HepG2 (cell line): ENCODE measurements at regions not wholly inside any gene's neighbourhood (a gene's known extent, or its start where the extent isn't known, plus 50 kb on each side); places are given as distances from the start of the nearest gene placed in this dataset.
A peak's percentile ranks its signal among the peaks of the same experiment; 100 is the strongest.

Experiments used
- ATAC-seq: fragments of 200-7000 bp; cut with Tn5 transposase; 3 replicates; pipeline ENCODE4 v1.9.1; 2020; ENCODE audit warnings: mild to moderate bottlenecking, moderate library complexity
- BruUV-seq: library from RNA; stranded (reverse); fragments of 400-500 nt; replicated peaks from 2 replicates; lab custom pipeline; 2021; lab: Mats Ljungman, UMichigan
- CTCF ChIA-PET: fragments of 300-600 bp; formaldehyde crosslinking; extraction: SDS; loops from one replicate; lab custom pipeline; 2021; ENCODE audit warnings: low total read pairs, inconsistent platforms, low intra/inter-chr PET ratio; lab: Yijun Ruan, JAX
- POLR2A ChIA-PET: fragments of 350-600 bp; sonication (Branson Sonifier 250); formaldehyde crosslinking; loops from one replicate; lab custom pipeline; 2020; ENCODE audit warnings: antibody characterized with exemption, inconsistent platforms; lab: Yijun Ruan, JAX
- DNase-seq: peaks from one replicate; pipeline ENCODE4 v3.0.0-alpha.2; 2015; ENCODE audit warnings: low spot score
- FAIRE-seq: peaks from 3 replicates; lab custom pipeline; 2011; peaks lifted over from hg19 to GRCh38; lab: Jason Lieb, UNC
- H2AFZ ChIP-seq: one replicate; pipeline ENCODE4 v1.6.1; 2011; ENCODE audit warnings: low read length, inconsistent platforms
- H3K27ac ChIP-seq: fragments of 300-600 bp; 3 replicates; pipeline ENCODE4 v1.8.0; 2011; ENCODE audit warnings: mixed run types, mild to moderate bottlenecking, mixed read lengths, low read length, inconsistent platforms; ENCODE audit not compliant: insufficient read depth; ENCODE audit errors: extremely low read length
- H3K27me3 ChIP-seq, 2 experiments: fragments of 200-600 bp in 1 of 2; 2 replicates in 1 of 2; 3 replicates in 1 of 2; pipeline versions ENCODE4 v1.6.0 to v1.8.0; 2011; ENCODE audit warnings: low read length in 2 of 2, mild to moderate bottlenecking in 2 of 2, moderate library complexity in 2 of 2, inconsistent platforms in 1 of 2; ENCODE audit not compliant: insufficient read depth in 2 of 2, control insufficient read depth in 1 of 2
- H3K36me3 ChIP-seq, 2 experiments: fragments of 200-600 bp in 1 of 2; replicated peaks in 1 of 2; 2 replicates in 1 of 2; 3 replicates in 1 of 2; pipeline versions ENCODE4 v1.5.1 to v1.8.0; 2011; ENCODE audit warnings: low read length in 2 of 2, inconsistent platforms in 1 of 2; ENCODE audit not compliant: insufficient read depth in 2 of 2, control insufficient read depth in 1 of 2
- H3K4me1 ChIP-seq: 2 replicates; pipeline ENCODE4 v1.5.1; 2012; ENCODE audit warnings: low read length, inconsistent platforms; ENCODE audit not compliant: insufficient read depth
- H3K4me2 ChIP-seq: 2 replicates; pipeline ENCODE4 v1.6.0; 2011; ENCODE audit warnings: low read depth, low read length, inconsistent platforms
- H3K4me3 ChIP-seq, 3 experiments: fragments of 200-600 bp in 1 of 3; sonication (generic), shearing (Covaris generic) in 1 of 3; replicated peaks in 1 of 3; 2 replicates each; pipeline ENCODE4 v1.5.1; 2011 to 2016; ENCODE audit warnings: low read length in 3 of 3, inconsistent platforms in 2 of 3, low read depth in 2 of 3, mild to moderate bottlenecking in 2 of 3, control low read depth in 1 of 3, mixed read lengths in 1 of 3; ENCODE audit not compliant: insufficient read depth in 1 of 3
- H3K79me2 ChIP-seq: one replicate; pipeline ENCODE4 v1.6.1; 2011; ENCODE audit warnings: low read length, inconsistent platforms; ENCODE audit not compliant: insufficient read depth
- H3K9ac ChIP-seq: 2 replicates; pipeline ENCODE4 v1.6.0; 2011; ENCODE audit warnings: mild to moderate bottlenecking, low read depth, low read length, inconsistent platforms; ENCODE audit not compliant: insufficient read depth
- H3K9me3 ChIP-seq: 2 replicates; pipeline ENCODE4 v1.5.1; 2012; ENCODE audit warnings: mild to moderate bottlenecking, low read length
- H4K20me1 ChIP-seq: 2 replicates; pipeline ENCODE4 v1.6.0; 2011; ENCODE audit warnings: inconsistent platforms, mild to moderate bottlenecking, low read length, moderate library complexity; ENCODE audit not compliant: insufficient read depth
- ATM ChIP-seq: fragments of 450-650 bp; IDR thresholded peaks from 2 replicates; pipeline ENCODE4 v1.7.1; 2017; ENCODE audit warnings: mild to moderate bottlenecking, borderline replicate concordance
- GFI1 ChIP-seq: sonication (generic); formaldehyde crosslinking; IDR thresholded peaks from 2 replicates; pipeline ENCODE4 v1.5.0; 2020; ENCODE audit warnings: missing genetic modification reagents, mild to moderate bottlenecking, borderline replicate concordance
- MAFF ChIP-seq: IDR thresholded peaks from 2 replicates; pipeline ENCODE4 v1.6.1; 2011; ENCODE audit warnings: low read depth, low read length, improper control_type of control experiment
- MAFK ChIP-seq, 2 experiments: IDR thresholded peaks in 1 of 2; conservative IDR thresholded peaks in 1 of 2; 2 replicates each; pipeline ENCODE4 v1.6.1; 2011; ENCODE audit warnings: improper control_type of control experiment in 2 of 2, low read length in 2 of 2
- NRL ChIP-seq: sonication (generic); formaldehyde crosslinking; IDR thresholded peaks from 2 replicates; pipeline ENCODE4 v1.5.0; 2020; ENCODE audit warnings: missing genetic modification reagents, mild to moderate bottlenecking, moderate library complexity, borderline replicate concordance
- ZBTB7A ChIP-seq: sonication (generic); formaldehyde crosslinking; IDR thresholded peaks from 2 replicates; pipeline ENCODE4 v1.8.0; 2022; ENCODE audit warnings: mild to moderate bottlenecking, missing genetic modification reagents
- ZNF382 ChIP-seq: sonication (generic); formaldehyde crosslinking; IDR thresholded peaks from 2 replicates; pipeline ENCODE4 v1.5.0; 2020; ENCODE audit warnings: missing genetic modification reagents, mild to moderate bottlenecking, borderline replicate concordance
- WGBS: methylation state at CpG from one replicate; pipeline ENCODE4 v1.1.6; 2017; ENCODE audit warnings: low lambda C conversion rate; 5-methylcytosine and 5-hydroxymethylcytosine counted together
- in situ Hi-C: cut with HindIII; loops from 2 replicates; pipeline ENCODE4 v1.10.0; 2017; ENCODE audit warnings: low pct_unique_long_range_greater_than_20kb; ENCODE audit not compliant: extremely low pct_ligation_motif_present
- intact Hi-C: fragments of 100-400 bp; cut with micrococcal nuclease; formaldehyde crosslinking; loops from one replicate; pipeline ENCODE4 v1.10.0; 2022; ENCODE audit not compliant: unreplicated experiment
- TF ChIP-seq, protein P1 (sequence below): sonication (generic); formaldehyde crosslinking; IDR thresholded peaks from 2 replicates; pipeline ENCODE4 v1.4.0; 2020; ENCODE audit warnings: missing genetic modification reagents

DNA sequence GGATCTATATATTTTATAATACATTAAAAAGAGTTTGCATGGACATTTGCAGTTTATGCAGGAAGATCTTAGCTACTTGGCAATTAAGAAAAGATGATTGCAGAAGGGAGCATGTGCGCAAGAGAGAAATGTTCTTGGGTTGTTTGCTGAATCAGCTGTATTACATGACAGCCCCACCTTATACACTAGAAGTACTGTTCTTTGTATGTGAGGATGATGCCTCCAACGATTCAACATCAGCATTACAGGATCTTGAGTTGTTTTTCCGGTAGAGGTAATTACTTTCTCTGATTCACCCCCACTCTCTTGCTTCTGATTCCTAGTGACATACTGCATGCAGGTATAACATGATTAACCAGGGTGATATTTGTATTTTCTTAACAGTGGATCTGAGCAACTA lies 140.8 kb downstream of the PCDH7 start:
- CTCF ChIA-PET, result no interaction called here

DNA sequence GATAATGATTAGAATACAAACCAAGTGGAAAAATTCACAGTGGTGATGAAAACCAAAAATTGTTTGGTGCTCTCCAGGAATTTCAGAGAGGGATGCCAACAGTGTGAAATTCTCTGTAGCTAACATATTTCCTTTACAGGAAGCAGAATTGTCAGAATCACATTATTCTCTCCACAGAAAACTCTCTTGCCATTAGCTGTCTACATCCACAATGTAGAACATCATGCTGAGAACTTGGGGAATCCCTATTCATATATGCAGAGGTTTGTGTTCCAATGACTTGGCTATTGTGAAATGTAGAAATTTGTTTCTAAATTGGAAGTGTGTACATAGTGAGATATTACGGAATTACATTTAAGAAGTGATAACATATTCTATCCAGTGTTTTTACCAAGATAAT lies 142.0 kb downstream of the PCDH7 start:
- no TSS peak for BruUV-seq
- H3K4me3 ChIP-seq, result no peak overlapping the region
- no peak for FAIRE-seq
- no peak overlapping the region for H3K4me2 ChIP-seq
- no peak overlapping the region for H2AFZ ChIP-seq
- ChIA-PET CTCF (no interaction called here), POLR2A (no interaction called here)
- no peaks in the 10 kb centered on the region for H3K79me2 ChIP-seq
- DNase-seq, result no peak
- no peaks in the 10 kb centered on the region for H3K4me1 ChIP-seq
- H3K9me3 ChIP-seq, result no peaks in the 10 kb centered on the region
- intact Hi-C loops, result no loop called here
- H4K20me1 ChIP-seq, result no peaks in the 10 kb centered on the region
- TF ChIP-seq, protein P1, sequence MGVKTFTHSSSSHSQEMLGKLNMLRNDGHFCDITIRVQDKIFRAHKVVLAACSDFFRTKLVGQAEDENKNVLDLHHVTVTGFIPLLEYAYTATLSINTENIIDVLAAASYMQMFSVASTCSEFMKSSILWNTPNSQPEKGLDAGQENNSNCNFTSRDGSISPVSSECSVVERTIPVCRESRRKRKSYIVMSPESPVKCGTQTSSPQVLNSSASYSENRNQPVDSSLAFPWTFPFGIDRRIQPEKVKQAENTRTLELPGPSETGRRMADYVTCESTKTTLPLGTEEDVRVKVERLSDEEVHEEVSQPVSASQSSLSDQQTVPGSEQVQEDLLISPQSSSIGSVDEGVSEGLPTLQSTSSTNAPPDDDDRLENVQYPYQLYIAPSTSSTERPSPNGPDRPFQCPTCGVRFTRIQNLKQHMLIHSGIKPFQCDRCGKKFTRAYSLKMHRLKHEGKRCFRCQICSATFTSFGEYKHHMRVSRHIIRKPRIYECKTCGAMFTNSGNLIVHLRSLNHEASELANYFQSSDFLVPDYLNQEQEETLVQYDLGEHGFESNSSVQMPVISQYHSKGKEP, result no peak
- no peak for TF ChIP-seq ZBTB7A (CRISPR knock-in tag)
- no peak for TF ChIP-seq GFI1 (CRISPR knock-in tag)
- TF ChIP-seq ZNF382 (CRISPR knock-in tag), result no peak
- 0% methylated on average over 1 of the region's 1 CpG for WGBS
- H3K9ac ChIP-seq, result no peak overlapping the region
- H3K27me3 ChIP-seq, result no peaks in the 10 kb centered on the region
- in situ Hi-C loops, result no loop called here
- H3K36me3 ChIP-seq, result no peaks in the 10 kb centered on the region
- no peak for ATAC-seq
- no peak overlapping the region for H3K27ac ChIP-seq

More for the DNA sequence above, 140.8 kb downstream of the PCDH7 start:
- intact Hi-C loops (no loop called here), in situ Hi-C loops (no loop called here)
- Histone ChIP-seq H4K20me1 (no peaks in the 10 kb centered on the region), H3K79me2 (no peaks in the 10 kb centered on the region), H3K4me1 (no peaks in the 10 kb centered on the region), H3K27me3 (no peaks in the 10 kb centered on the region), H3K9ac (no peak overlapping the region), H3K4me3 (no peak overlapping the region), H3K36me3 (no peaks in the 10 kb centered on the region), H2AFZ (no peak overlapping the region), H3K4me2 (no peak overlapping the region), H3K27ac (no peak overlapping the region), H3K9me3 (no peaks in the 10 kb centered on the region)
- POLR2A ChIA-PET, result no interaction called here
- DNase-seq (no peak), FAIRE-seq (no peak), ATAC-seq (no peak)
- 17% methylated on average over 3 of the region's 3 CpGs for WGBS
- BruUV-seq, result no TSS peak
- TF ChIP-seq ATM (no peak), MAFF (peak; percentile 77), MAFK (conservative IDR thresholded peaks at IDR 0.05 in 1 of 2, IDR thresholded peaks at IDR 0.05 in 1 of 2; ENCODE audit: low read length in 2 of 2) (peak; percentile 69 to 83; a peak in 3 of 4 replicates), NRL (CRISPR knock-in tag) (no peak)
